HG02588 (cell line): ENCODE measurements at regions not wholly inside any gene's neighbourhood (a gene's known extent, or its start where the extent isn't known, plus 50 kb on each side); places are given as distances from the start of the nearest gene placed in this dataset.

ENCODE experiments used
- ATAC-seq: cut with Tn5 transposase; IDR thresholded peaks from one replicate; pipeline ENCODE4 v1.9.1; 2021; ENCODE audit warnings: mild to moderate bottlenecking, moderate library complexity; ENCODE audit not compliant: unreplicated experiment

- ATAC-seq: no peak
These were observed 108.9 kb downstream of the FOXD1 start for GRCh38 chr5:73339711-73340110.

GRCh38 chr5:73339051-73339575 lies 109.5 kb downstream of the FOXD1 start:
- ATAC-seq: no peak

GRCh38 chr5:73338256-73339050 lies 110.1 kb downstream of the FOXD1 start:
- no peak for ATAC-seq

DNA sequence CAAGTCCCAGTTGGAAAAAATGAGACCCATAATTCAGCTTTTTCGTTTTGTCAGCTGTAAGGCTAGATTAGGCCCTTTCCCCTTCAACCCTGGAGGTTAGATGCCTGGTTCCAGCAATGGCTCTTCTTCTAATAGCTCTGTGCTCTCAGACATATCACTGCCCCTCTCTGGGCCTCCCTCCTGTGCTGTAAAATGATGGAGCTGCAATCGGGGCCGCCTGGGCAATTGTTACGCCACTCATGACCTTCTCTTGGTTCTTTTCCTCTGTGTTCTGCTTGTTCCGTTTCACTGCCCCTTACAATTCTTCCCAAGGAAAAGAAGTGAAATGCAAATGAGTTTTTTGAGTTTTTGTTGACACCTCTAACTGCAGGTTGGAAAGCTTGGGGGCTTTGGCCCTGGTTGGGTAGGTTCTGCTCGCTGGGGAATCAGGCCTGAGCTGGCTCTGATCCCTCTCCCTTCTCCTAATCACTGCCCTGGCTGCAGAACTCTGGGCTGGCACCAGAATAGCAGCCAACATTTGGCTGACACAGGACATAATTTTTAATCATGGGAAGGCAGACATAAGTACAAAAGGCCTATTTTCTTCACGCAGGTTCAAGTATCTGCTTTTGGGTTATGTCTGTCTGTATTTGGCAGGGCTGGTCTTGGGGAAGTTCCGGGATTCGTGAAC lies 110.9 kb downstream of the FOXD1 start:
- ATAC-seq: no peak

DNA sequence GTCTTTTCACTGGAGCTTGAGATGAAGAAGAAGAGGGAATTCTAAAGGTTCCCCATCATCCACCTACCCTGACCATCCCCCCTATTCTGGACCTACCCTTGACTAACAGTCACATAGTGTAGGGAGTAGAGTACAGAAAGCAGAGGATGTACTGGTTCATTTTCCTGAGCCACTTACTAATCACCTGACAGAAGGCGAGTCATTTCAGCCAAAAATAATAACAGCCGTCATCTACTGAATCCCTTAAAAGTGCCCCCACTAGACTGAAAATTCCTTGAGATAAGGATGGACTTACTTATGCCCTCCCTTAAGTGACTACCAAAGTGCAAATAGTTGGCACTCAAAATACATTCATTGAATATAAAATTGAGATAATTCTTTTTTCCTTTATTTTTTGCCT lies 112.2 kb downstream of the FOXD1 start:
- no peak for ATAC-seq

DNA sequence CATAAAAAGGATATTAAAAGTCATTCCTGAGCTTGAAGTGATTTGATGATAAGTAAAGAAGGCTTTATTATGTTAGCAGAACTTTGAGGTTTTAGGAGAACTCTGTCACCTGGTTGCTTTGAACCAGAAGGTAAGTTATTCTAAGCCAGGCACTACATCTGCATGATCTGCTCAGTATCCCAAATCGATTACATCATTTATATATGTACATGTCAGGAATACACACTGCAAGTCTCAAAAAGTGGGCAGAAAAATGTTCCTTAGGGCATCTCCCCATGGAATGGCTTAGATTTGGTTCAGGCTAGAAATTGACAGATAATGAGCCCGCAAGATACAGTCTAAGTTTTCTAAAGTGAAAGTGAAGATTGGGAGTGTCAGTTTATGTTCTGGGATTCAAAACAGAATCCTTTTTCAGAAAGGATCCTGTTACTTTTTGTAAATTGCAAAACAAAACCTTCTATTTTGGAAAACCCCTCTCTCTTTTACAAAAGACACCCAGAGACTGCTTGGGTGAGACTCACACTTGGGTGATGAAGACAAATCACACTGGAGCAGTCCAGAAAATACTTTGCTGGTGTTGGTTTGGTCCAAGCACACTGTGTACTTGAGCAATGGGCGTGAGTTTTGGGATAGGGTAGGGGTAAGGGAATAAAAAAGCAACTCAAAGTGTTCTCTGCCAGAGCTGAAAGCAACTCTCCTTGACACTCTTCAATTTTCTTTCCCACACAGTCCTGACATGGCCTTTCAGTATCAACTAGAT lies 114.5 kb downstream of the FOXD1 start:
- no peak for ATAC-seq

GRCh38 chr5:73330613-73331012 lies 118.0 kb downstream of the FOXD1 start:
- ATAC-seq: no peak

GRCh38 chr5:73328640-73329039 lies 119.9 kb downstream of the FOXD1 start:
- no peak for ATAC-seq

DNA sequence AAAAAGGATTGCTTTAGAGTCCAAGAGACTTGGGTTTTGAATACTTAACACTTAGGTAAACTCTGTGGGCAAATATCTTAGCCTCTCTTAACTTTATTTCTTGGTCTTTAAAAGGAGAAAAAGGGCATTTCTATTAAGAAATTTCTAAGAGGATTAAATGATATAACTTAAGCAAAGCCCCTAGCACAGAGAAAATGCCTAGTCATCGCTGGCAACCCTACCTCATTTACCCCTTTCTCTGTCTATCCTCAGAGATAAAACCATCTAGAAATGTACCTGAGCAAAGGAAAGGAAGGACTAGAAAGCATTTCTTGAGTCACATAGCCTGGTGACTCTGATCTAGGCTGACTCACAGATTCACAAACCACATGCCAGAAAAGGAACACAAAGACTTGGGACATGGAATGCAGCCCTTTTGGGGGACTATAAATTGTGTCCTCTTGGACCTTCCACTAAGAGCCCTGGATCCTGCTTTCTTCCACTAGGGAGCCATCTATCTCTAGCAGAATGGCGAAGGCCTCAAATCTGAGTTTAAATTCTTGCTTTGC lies 120.6 kb downstream of the FOXD1 start:
- ATAC-seq: no peak

DNA sequence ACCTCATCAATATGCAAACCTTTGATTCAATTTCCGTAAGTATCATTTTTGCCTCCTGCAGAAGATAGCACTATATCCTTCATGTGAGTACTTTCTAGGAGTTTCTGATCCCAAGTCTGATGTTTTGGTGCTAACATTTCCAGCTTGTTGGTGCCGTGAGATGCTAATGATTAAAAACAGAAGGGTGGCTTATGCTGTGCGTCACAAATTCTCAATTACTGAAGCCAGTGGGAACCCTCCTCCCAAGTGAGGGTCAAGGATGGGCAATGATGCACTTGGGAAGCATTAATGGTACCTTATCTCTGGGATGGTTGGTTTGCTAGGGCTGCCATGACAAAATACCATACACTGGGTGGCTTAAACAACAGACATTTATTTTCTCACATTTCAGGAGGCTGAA lies 123.0 kb downstream of the FOXD1 start:
- no peak for ATAC-seq

DNA sequence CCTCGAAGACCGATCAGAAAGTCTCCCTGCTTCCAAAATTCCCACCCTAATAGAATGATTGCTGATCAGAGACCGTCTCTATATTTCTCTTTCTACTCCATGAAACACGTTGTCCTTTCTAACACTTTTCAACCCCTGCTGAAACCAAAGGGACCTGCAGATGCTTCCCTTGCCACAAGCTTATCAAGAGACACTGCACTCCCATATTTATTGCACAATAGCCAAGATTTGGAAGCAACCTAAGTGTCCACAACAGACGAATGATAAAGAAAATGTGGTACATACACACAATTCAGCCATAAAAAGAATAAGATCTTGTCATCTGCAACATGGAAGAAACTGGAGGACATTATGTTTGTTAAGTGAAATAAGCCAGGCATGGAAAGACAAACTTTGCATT lies 125.1 kb downstream of the FOXD1 start:
- ATAC-seq: no peak

GRCh38 chr5:73322437-73323076 lies 126.0 kb downstream of the FOXD1 start:
- ATAC-seq: no peak

- ATAC-seq: no peak
These were observed 126.7 kb downstream of the FOXD1 start for GRCh38 chr5:73321757-73322436.

- no peak for ATAC-seq
These were observed 129.5 kb downstream of the FOXD1 start for GRCh38 chr5:73319036-73319435.

- no peak for ATAC-seq
These were observed 130.3 kb downstream of the FOXD1 start for GRCh38 chr5:73318308-73318719.

GRCh38 chr5:73317523-73317922 lies 131.1 kb downstream of the FOXD1 start:
- ATAC-seq: no peak

DNA sequence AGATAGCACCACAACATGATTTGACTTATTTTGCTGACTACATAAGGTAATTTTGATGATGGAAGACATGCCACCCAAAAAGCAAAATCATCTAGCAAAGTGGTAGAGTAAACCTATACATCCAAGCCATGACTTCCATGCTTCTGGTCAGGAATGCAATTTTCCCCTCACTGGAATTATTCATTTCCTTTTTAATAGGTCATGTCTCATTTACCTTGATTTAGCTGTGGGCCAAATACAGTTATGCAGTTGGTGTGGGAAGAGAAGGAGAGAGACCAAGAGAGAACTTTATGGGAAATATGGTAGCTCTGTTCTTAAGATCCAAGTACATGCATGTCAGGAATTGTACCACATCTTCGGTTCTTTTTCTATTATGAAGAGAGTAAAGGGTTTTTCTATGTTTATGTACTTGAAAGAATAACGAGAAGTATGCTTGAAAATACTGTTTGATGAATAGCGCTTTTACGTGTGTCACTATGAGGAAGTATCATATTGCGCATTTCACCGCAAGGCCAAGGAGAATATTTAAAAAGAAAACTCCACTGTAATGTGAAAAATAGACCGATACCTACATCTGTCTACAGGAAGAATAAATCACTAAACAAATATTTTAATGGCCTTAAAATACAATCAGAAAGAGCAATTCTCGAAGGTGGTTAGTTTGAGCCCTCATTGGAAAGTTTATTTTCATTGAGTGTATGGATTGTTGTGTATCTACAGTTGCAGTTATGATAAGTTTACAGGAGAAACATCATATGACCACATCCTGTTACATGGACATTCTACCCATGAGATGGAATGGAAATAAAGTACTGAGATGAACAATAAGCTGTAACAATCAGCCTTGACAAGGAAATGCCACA lies 134.0 kb downstream of the FOXD1 start:
- ATAC-seq: no peak

DNA sequence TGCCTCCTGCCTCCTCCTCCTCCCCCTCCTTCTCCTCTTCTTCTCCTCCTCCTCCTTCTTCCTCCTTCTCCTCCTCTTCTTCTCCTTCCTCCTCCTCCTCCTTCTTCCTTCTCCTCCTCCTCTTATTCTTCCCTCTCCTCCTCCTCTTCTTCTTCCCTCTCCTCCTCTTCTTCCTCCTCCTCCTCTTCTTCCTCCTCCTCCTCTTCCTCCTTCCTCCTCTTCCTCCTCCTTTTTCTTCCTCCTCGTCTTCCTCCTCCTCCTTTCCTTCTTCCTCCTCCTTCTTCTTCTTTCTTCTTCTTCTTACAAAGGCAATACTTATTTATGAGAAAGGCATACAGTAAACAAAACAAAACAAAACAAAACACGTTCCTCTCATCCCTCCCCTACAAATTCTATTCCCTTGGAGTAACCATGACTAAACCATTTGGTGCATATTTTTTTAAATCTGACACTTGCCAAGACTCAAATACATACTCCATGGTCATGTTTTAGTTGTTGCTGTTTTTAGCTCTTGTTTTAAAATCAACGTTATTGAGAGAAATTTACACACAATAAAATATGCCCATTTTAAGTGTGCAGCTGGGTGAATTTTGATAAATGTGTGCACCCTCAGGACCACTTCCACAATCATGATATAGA lies 135.6 kb downstream of the FOXD1 start:
- ATAC-seq: no peak
